ENCODE measurements at regions not wholly inside any gene's neighbourhood (a gene's known extent, or its start where the extent isn't known, plus 50 kb on each side); places are given as distances from the start of the nearest gene placed in this dataset.
A peak's percentile ranks its signal among the peaks of the same experiment; 100 is the strongest.

DNA sequence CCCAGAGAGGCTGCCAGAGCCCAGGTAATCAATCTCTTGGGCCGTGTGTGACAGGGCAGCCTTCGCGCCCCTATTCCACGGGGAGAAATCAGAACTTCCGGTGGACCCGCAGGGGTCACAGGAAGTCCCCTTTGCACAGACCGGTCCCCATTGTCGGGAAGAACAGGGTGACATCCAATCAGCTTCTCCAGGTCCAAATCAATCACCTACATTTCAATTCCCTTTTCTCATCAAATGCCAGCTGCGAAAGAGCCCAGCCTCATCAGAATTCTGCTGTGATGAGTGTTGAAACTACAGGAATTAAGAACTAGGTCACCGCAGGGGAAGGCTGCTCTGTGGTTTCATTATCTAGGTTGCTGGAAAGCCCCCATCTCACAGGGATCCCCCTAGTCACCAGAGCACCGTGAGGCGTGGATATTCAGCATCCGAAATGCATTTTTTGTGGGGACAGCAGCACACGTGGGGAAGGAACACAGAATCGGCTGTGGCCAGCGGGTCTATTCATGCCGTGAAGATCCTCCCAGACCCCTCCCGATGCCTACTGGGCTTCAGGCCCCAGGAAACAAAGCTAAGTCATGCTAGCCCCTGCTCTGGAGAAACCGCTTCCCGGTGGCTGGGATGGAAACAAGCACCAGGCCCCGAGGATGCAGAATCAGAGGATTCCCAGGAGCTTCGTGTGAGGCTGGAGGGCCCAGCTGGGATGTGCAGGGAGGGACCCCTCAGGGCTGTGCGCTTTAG lies 193.7 kb upstream of the ID2 start:
- DNase-seq (ENCODE audit: low read depth in 1 of 2, low spot score in 1 of 2): peak in 1 of 2 donors; percentile 29
- H3K27me3 ChIP-seq: no peaks in the 10 kb centered on the region
- H3K4me3 ChIP-seq: no peak overlapping the region
- no peak overlapping the region for H3K27ac ChIP-seq
- no peaks in the 10 kb centered on the region for H3K4me1 ChIP-seq (ENCODE audit: low read depth)
- no peaks in the 10 kb centered on the region for H3K9me3 ChIP-seq (ENCODE audit: low read depth)
- H3K36me3 ChIP-seq: no peaks in the 10 kb centered on the region
- no peak for TF ChIP-seq CTCF (IDR thresholded peaks at IDR 0.05; ENCODE audit: low read depth, low read length)

DNA sequence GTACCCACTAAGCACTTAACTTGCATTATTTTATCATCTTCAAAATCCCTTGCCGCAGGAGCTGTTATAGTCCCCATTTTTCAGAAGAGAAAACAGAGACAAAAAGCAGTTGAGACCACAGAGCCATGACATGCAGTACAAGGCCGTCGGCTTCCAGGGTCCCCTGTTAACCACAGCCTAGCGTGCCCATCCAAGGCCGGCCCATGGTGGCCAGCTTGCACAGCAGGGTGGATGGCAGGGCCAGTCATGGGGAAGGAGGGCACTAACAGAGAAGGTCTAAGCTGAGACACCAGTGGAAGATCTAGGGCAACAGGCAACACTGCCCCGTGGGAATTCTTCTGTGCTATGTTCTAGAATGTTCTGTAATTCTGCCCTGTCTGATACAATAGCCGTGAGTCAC lies 192.6 kb upstream of the ID2 start:
- no peak for DNase-seq (ENCODE audit: low read depth in 1 of 2, low spot score in 1 of 2)
- H3K4me3 ChIP-seq: no peak overlapping the region
- H3K36me3 ChIP-seq: no peaks in the 10 kb centered on the region
- TF ChIP-seq CTCF (IDR thresholded peaks at IDR 0.05; ENCODE audit: low read depth, low read length): no peak
- H3K9me3 ChIP-seq (ENCODE audit: low read depth): no peaks in the 10 kb centered on the region
- H3K27me3 ChIP-seq: no peaks in the 10 kb centered on the region
- H3K27ac ChIP-seq: no peak overlapping the region
- H3K4me1 ChIP-seq (ENCODE audit: low read depth): no peaks in the 10 kb centered on the region

- Histone ChIP-seq H3K4me1 (ENCODE audit: low read depth) (peaks cover 3% of the 10 kb centered on the region), H3K36me3 (no peaks in the 10 kb centered on the region), H3K9me3 (ENCODE audit: low read depth) (no peaks in the 10 kb centered on the region), H3K27ac (no peak overlapping the region), H3K4me3 (no peak overlapping the region), H3K27me3 (no peaks in the 10 kb centered on the region)
- no peak for TF ChIP-seq CTCF (IDR thresholded peaks at IDR 0.05; ENCODE audit: low read depth, low read length)
- DNase-seq (ENCODE audit: low read depth in 1 of 2, low spot score in 1 of 2): no peak
Observed at GRCh38 chr2:8489751-8490150, 192.1 kb upstream of the ID2 start.

DNA sequence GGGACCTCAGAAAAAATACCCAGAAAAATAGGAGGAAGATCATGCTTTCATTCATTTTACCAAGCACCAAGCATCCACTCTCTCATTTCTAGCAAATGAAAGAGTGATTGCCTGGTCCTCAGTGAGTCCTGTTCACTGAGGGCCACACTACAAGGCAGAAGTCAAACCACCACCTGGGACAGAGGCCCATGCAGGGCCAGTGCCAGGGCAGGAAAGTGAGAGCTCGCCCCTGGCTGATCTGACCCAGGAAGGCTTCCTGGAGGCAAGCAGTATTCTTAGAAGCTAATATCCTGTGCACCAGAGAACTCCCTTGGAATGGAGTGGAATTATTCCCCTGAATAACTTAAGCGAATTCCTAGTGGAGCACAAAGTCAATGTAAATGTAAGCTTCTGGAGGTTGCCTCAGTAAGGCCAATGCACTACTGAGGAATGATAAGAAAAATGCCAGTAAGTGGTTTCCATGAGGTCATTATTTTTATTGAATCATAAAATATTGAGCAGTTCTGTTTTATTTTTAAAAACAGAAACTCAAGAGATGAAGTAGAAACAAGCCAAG lies 191.6 kb upstream of the ID2 start:
- Histone ChIP-seq H3K27me3 (no peaks in the 10 kb centered on the region), H3K4me1 (ENCODE audit: low read depth) (peaks cover 3% of the 10 kb centered on the region), H3K36me3 (no peaks in the 10 kb centered on the region), H3K27ac (no peak overlapping the region), H3K9me3 (ENCODE audit: low read depth) (no peaks in the 10 kb centered on the region), H3K4me3 (no peak overlapping the region)
- no peak for TF ChIP-seq CTCF (IDR thresholded peaks at IDR 0.05; ENCODE audit: low read depth, low read length)
- no peak for DNase-seq (ENCODE audit: low read depth in 1 of 2, low spot score in 1 of 2)

- no peak for TF ChIP-seq CTCF (IDR thresholded peaks at IDR 0.05; ENCODE audit: low read depth, low read length)
- Histone ChIP-seq H3K4me3 (no peak overlapping the region), H3K27ac (no peak overlapping the region), H3K4me1 (ENCODE audit: low read depth) (peaks cover 8% of the 10 kb centered on the region), H3K9me3 (ENCODE audit: low read depth) (no peaks in the 10 kb centered on the region), H3K27me3 (no peaks in the 10 kb centered on the region), H3K36me3 (no peaks in the 10 kb centered on the region)
- peak in 1 of 2 donors; percentile 65 for DNase-seq (ENCODE audit: low read depth in 1 of 2, low spot score in 1 of 2)
Observed at GRCh38 chr2:8491296-8492027, 190.4 kb upstream of the ID2 start.
